Endothelial cell of umbilical vein (primary cell): ENCODE measurements at regions not wholly inside any gene's neighbourhood (a gene's known extent, or its start where the extent isn't known, plus 50 kb on each side); places are given as distances from the start of the nearest gene placed in this dataset.

Experiments used
- BruUV-seq: library from RNA; stranded (reverse); fragments of 400-500 nt; replicated peaks from 2 replicates; lab custom pipeline; 2021; lab: Mats Ljungman, UMichigan
- CTCF ChIA-PET: fragments of 300-600, 350-600 bp; sonication (Branson Sonifier 250); formaldehyde crosslinking; loops from one replicate; lab custom pipeline; 2021; ENCODE audit warnings: antibody characterized with exemption, inconsistent platforms; lab: Charles Lee
- POLR2A ChIA-PET: fragments of 300-600, 350-600 bp; sonication (Branson Sonifier 250); formaldehyde crosslinking; loops from one replicate; lab custom pipeline; 2021; ENCODE audit warnings: antibody characterized with exemption, inconsistent platforms; lab: Charles Lee
- DNase-seq: peaks from one replicate; pipeline ENCODE4 v3.0.0-alpha.2; 2011; ENCODE audit warnings: low read depth, low spot score
- FAIRE-seq: peaks from 2 replicates; lab custom pipeline; 2011; peaks lifted over from hg19 to GRCh38; lab: Jason Lieb, UNC
- H2AFZ ChIP-seq: 2 replicates; pipeline ENCODE4 v1.6.0; 2012; ENCODE audit warnings: low read depth, low read length, control low read depth, inconsistent platforms
- H3K27ac ChIP-seq: 2 replicates; pipeline ENCODE4 v1.5.1; 2011; ENCODE audit warnings: low read depth, mild to moderate bottlenecking, control low read depth, low read length, moderate library complexity; ENCODE audit not compliant: insufficient read depth
- H3K27me3 ChIP-seq, 2 experiments: 2 replicates each; pipeline versions ENCODE4 v1.6.0 to v1.6.1; 2011; ENCODE audit warnings: low read length in 2 of 2, mixed read lengths in 1 of 2; ENCODE audit not compliant: control insufficient read depth in 2 of 2, insufficient read depth in 2 of 2
- H3K36me3 ChIP-seq, 2 experiments: 2 replicates in 1 of 2; 3 replicates in 1 of 2; pipeline ENCODE4 v1.5.1; 2011; ENCODE audit warnings: low read length in 2 of 2, mild to moderate bottlenecking in 1 of 2, moderate library complexity in 1 of 2; ENCODE audit not compliant: control insufficient read depth in 2 of 2, insufficient read depth in 2 of 2; ENCODE audit errors: extremely low read depth in 1 of 2
- H3K4me1 ChIP-seq: 3 replicates; pipeline ENCODE4 v1.5.1; 2011; ENCODE audit warnings: mild to moderate bottlenecking, low read length; ENCODE audit not compliant: control insufficient read depth, insufficient read depth; ENCODE audit errors: extremely low read depth
- H3K4me2 ChIP-seq: 2 replicates; pipeline ENCODE4 v1.6.1; 2011; ENCODE audit warnings: low read length, control low read depth, mixed read lengths; ENCODE audit not compliant: insufficient read depth
- H3K4me3 ChIP-seq, 3 experiments: fragments of 200-600 bp in 1 of 3; sonication (generic), shearing (Covaris generic) in 1 of 3; replicated peaks in 1 of 3; 2 replicates each; pipeline ENCODE4 v1.5.1; 2011 to 2016; ENCODE audit warnings: control low read depth in 3 of 3, low read length in 3 of 3, mild to moderate bottlenecking in 2 of 3, inconsistent platforms in 1 of 3, low read depth in 1 of 3, moderate library complexity in 1 of 3; ENCODE audit not compliant: insufficient read depth in 1 of 3
- H3K79me2 ChIP-seq: 2 replicates; pipeline ENCODE4 v1.6.0; 2012; ENCODE audit warnings: low read length, inconsistent platforms; ENCODE audit not compliant: control insufficient read depth, insufficient read depth
- H3K9ac ChIP-seq: replicated peaks from 2 replicates; pipeline ENCODE3; 2011; ENCODE audit warnings: low read length, control low read depth; ENCODE audit not compliant: insufficient read depth; ENCODE audit errors: extremely low read depth
- H3K9me1 ChIP-seq: replicated peaks from 3 replicates; pipeline ENCODE4 v1.6.0; 2011; ENCODE audit warnings: mild to moderate bottlenecking, low read length; ENCODE audit not compliant: control insufficient read depth, insufficient read depth; ENCODE audit errors: extremely low read depth
- H3K9me3 ChIP-seq: replicated peaks from 2 replicates; pipeline ENCODE4 v1.5.1; 2012; ENCODE audit warnings: low read length, inconsistent platforms; ENCODE audit not compliant: control insufficient read depth, insufficient read depth
- H4K20me1 ChIP-seq: replicated peaks from 2 replicates; pipeline ENCODE3; 2011; ENCODE audit warnings: mild to moderate bottlenecking, low read length; ENCODE audit not compliant: control insufficient read depth, insufficient read depth; ENCODE audit errors: extremely low read depth
- EZH2 ChIP-seq: IDR thresholded peaks from 2 replicates; pipeline ENCODE4 v1.6.1; 2012; ENCODE audit warnings: borderline replicate concordance, low read depth, mild to moderate bottlenecking, moderate library complexity, low read length, inconsistent platforms; ENCODE audit not compliant: severe bottlenecking
- FOS ChIP-seq: IDR thresholded peaks from 2 replicates; pipeline ENCODE4 v1.6.1; 2011; ENCODE audit warnings: mild to moderate bottlenecking, low read length, moderate library complexity, borderline replicate concordance; ENCODE audit not compliant: insufficient read depth
- GATA2 ChIP-seq: IDR thresholded peaks from 2 replicates; pipeline ENCODE4 v1.7.0; 2011; ENCODE audit warnings: low read depth, mild to moderate bottlenecking, moderate library complexity, mixed read lengths, low read length; ENCODE audit not compliant: insufficient read length, insufficient read depth
- JUN ChIP-seq: IDR thresholded peaks from 2 replicates; pipeline ENCODE4 v1.6.1; 2011; ENCODE audit warnings: borderline replicate concordance, low read depth; ENCODE audit not compliant: insufficient read length, insufficient read depth
- MYC ChIP-seq: IDR thresholded peaks from one replicate; pipeline ENCODE4 v1.6.1; 2011; ENCODE audit warnings: mild to moderate bottlenecking, low read depth, low read length
- POLR2A ChIP-seq: IDR thresholded peaks from 2 replicates; pipeline ENCODE4 v1.6.1; 2012; ENCODE audit warnings: low read depth, mild to moderate bottlenecking, control low read depth, low read length
- POLR2AphosphoS5 ChIP-seq: IDR thresholded peaks from 2 replicates; pipeline ENCODE4 v1.6.1; 2012; ENCODE audit warnings: low read depth, mild to moderate bottlenecking, control low read depth, low read length, moderate library complexity; ENCODE audit not compliant: insufficient read depth
- dilution Hi-C: fragments of 300-500 bp; cut with MboI; formaldehyde crosslinking; loops from one replicate; pipeline ENCODE4 v1.15.0; 2019; ENCODE audit warnings: low sequenced_read_pairs; ENCODE audit not compliant: extremely low pct_ligation_motif_present
- intact Hi-C: fragments of 100-400 bp; cut with micrococcal nuclease; formaldehyde crosslinking; loops from one replicate; pipeline ENCODE4 v1.10.0; 2022
- TF ChIP-seq, protein P1 (sequence below), 2 donors: IDR thresholded peaks; 1 replicate in 1 of 2; 2 replicates in 1 of 2; pipeline ENCODE4 v1.5.1; 2011; ENCODE audit warnings: low read length in 2 of 2, mild to moderate bottlenecking in 2 of 2, moderate library complexity in 2 of 2, control low read depth in 1 of 2, inconsistent platforms in 1 of 2, low read depth in 1 of 2; ENCODE audit not compliant: insufficient read depth in 1 of 2; ENCODE audit errors: extremely low read depth in 1 of 2
- TF ChIP-seq, protein P2 (sequence below): IDR thresholded peaks from 2 replicates; pipeline ENCODE4 v1.6.1; 2011; ENCODE audit not compliant: insufficient read depth, insufficient read length

DNA sequence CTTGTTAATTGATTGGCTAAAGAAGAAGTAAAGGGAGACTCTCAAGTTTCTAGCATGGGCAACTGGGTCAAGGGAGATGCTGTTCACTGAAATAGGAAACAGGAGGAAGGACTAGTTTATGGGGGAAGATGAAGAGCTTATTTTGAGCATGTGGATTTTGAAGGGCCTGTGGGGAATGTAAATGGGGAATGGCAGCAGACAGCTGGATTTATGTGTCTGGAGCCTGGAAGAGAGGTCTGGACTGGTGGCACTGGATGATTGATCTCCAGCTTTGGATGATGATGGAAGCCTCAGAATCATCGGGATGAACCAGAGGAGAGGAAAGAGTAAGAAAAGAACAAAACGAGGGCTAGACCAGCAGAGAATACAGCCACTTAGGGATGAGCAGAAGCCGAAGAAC, 54.9 kb upstream of the ENAH start:
- BruUV-seq = no TSS peak
- Histone ChIP-seq H3K27ac (no peak overlapping the region), H3K9me1 (no peaks in the 10 kb centered on the region), H3K27me3 (no peaks in the 10 kb centered on the region), H3K4me2 (no peak overlapping the region), H3K79me2 (no peaks in the 10 kb centered on the region), H2AFZ (no peak overlapping the region), H3K9me3 (no peaks in the 10 kb centered on the region), H3K4me1 (no peaks in the 10 kb centered on the region), H3K9ac (no peak overlapping the region), H4K20me1 (no peaks in the 10 kb centered on the region), H3K4me3 (no peak overlapping the region), H3K36me3 (no peaks in the 10 kb centered on the region)
- intact Hi-C loops = no loop called here
- no peak for FAIRE-seq
- dilution Hi-C loops = no loop called here
- TF ChIP-seq JUN (no peak), POLR2AphosphoS5 (no peak), FOS (no peak), POLR2A (no peak), GATA2 (no peak), EZH2 (no peak), MYC (no peak)
- TF ChIP-seq, protein P1, sequence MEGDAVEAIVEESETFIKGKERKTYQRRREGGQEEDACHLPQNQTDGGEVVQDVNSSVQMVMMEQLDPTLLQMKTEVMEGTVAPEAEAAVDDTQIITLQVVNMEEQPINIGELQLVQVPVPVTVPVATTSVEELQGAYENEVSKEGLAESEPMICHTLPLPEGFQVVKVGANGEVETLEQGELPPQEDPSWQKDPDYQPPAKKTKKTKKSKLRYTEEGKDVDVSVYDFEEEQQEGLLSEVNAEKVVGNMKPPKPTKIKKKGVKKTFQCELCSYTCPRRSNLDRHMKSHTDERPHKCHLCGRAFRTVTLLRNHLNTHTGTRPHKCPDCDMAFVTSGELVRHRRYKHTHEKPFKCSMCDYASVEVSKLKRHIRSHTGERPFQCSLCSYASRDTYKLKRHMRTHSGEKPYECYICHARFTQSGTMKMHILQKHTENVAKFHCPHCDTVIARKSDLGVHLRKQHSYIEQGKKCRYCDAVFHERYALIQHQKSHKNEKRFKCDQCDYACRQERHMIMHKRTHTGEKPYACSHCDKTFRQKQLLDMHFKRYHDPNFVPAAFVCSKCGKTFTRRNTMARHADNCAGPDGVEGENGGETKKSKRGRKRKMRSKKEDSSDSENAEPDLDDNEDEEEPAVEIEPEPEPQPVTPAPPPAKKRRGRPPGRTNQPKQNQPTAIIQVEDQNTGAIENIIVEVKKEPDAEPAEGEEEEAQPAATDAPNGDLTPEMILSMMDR (IDR thresholded peaks at IDR 0.05; ENCODE audit: extremely low read depth in 1 of 2, insufficient read depth in 1 of 2, low read depth in 1 of 2, low read length in 2 of 2) = no peak
- TF ChIP-seq, protein P2, sequence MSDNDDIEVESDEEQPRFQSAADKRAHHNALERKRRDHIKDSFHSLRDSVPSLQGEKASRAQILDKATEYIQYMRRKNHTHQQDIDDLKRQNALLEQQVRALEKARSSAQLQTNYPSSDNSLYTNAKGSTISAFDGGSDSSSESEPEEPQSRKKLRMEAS = no peak
- no peak for DNase-seq
- ChIA-PET CTCF (interaction anchor here (1.1 to 1.4 kb wide), 2 partner anchors 12 to 53 kb away, joined by 3 read pairs; no protein-coding TSS in a partner anchor), POLR2A (no interaction called here)
